ENCODE measurements at regions not wholly inside any gene's neighbourhood (a gene's known extent, or its start where the extent isn't known, plus 50 kb on each side); places are given as distances from the start of the nearest gene placed in this dataset.

DNA sequence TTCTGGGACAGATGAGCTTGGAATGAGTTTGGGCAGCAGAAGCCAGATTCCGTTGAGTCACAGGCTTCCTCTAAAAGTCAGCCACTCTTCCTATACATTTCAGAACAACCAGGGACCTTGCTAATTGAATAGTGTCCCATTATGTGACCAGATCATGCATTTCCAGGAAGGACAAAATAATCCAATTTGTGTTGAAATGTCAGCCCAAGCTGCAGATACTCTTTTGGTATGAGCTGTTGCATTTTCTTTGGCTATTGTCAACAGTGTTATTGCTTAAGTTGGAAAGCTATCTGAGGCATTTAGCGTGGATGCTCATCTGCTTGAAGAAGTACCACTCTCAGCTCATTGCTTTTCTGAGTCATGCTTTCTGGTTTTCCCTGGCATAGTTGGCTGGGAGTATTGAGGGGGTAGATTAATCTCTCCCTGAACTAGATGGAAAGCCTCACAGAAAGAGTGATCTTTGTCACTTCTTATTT, 223.7 kb upstream of the HABP2 start:
- no peak for DNase-seq

DNA sequence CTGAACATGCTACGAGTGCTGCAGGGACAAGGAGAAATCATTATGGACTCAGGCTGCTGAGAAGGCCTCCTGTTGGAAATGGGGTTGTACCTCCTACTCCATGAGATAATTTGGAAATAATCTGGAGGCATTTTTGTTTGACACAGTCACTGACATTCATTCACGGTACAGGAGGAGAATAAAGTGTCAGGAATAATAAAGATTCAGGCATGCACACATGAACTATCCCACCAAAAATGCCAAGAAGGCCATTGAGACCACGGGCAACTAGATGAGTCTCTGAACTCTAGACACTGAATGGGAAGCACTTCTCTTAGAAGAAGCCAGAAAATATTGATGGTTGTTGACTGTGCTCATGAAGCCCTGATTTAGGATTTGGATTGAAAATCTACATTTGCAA, 220.9 kb upstream of the HABP2 start:
- DNase-seq = no peak

DNA sequence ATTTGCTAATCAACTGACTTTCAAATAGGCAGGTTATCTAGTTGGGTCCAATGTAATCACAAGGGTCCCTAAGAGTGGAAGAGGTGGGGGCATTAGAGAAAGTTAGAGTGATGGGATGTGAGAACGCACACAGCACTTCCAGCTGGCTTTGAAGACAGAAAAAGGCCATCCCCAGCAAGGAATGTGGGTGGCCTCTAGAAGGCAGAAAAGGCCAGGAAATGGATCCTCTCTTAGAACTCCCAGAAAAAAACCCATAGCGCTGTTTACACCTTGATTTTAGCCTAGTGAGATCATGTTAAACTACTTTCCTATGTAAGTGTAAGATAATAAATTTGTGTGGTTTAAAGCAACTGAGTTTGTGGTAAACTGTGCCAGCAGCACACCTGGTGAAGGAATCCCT, 219.5 kb upstream of the HABP2 start:
- DNase-seq = no peak

DNA sequence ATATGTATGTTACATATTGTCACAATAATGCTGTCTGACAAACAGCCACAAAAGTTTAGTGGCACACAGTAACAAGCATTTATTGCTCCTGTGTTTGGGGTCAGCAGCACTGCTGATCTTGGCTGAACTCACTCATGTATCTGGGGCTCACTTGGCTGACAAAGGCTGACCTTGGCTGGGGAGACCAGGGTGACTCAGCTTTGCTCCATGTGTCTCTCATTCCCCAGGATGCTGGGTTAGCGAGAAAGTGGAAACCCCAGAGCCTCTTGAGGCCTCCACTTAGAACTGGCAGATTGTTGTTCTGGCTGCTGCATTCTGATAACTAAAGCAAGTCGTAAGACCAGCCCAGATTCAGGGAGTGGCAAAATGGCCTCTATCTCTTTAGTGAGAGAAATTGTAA, 217.3 kb upstream of the HABP2 start:
- DNase-seq = no peak

DNA sequence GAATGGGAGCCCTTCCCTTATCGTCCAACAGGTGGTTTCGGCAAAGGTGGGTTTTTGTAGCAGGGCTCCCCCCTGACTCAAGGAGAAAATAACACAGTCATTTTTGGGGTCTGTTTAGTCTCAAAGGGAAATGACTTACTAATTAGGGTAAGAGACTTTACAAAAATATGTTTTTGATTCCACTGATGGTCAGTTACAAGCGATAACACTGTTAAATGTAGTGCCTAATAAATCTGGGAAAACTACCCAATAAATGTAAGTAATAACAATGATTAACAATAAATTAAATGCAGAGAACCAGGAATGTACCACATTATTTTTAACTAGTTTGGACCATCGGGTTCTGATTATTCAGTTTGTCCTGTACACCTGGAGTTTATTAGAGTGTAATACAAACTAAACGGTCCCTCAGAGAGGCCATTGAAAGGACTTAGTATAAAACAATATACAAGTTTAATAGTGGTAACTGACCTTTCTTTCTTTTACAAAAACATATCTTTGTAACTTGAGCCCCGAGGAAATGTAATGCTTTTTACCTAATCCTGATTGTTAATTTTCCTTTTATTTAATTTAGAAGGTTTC, 216.2 kb upstream of the HABP2 start:
- no peak for DNase-seq

DNA sequence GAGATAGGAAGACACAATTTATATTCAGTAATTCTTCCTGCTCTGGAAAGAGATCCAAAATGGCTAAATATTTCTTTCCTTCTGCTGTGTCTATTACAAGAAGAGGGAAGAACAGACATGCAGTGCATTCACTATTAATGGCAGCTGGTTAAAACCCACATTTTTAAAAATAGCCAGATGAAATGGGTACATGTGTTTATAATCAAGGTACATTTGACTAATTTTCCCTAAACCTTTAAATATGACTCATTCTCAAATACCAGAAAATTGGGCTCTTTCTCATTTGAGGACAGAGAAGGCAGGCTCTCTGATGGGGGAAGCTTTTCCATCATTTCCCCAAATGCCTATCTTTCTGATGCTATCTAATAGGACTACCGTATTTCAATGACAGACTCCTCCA, 215.7 kb upstream of the HABP2 start:
- no peak for DNase-seq

DNA sequence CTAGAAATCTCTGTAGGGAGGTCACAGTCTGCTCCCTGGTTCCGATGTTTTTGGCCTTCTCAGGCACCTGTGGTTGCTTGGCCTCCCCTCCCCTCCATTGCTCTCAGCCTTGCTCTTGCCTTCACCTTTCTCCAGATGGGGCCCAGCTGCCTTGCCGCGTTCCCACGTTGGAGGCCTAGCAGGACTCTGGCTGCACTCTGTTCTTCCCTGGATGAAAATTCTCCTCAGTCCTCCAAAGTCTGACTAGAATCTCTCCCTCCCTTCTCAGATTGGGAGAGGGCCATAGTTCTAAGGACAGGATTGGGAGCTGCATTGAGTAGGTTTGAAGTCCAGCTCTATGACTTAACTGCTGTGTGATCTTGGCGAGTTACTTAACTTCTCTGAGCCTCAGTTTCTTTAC, 213.7 kb upstream of the HABP2 start:
- DNase-seq = no peak

DNA sequence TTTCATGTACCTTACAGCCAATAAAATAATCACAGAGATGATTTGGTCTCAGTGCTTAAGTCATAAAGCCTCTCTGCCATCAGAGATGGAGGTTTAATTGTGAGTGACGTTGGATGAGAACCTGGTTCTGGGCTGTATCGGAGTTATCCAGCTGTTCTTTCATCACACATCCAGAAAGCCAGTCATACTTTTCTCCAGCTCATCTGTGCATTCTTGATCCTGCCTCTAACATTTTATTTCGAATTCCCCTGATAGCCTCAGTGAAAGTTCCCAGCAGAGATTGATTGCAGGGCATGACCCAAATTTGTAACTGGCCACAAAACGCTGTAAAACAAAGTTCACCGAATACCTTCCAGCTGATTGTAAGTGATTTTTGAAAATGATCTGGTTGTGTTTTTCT, 212.6 kb upstream of the HABP2 start:
- DNase-seq = no peak

DNA sequence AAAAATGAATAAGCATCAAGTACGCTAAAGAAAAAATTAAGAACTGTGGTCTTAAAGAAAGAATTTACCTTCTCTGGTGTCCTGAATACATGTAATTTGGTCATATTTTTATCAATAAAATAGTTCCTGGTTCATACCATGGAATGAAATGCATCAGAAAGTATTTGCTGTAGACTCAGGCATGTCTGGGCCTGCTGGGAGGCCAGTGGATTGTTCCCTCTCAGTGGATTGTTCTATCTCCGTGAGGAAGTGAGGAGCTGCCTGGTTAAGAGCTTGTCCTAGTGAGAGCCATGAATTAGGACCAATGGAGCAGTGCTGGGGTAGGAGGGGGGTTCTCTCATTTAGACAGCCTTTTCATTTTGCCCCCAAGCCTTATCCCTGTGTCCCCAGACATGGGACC, 211.7 kb upstream of the HABP2 start:
- DNase-seq = no peak

DNA sequence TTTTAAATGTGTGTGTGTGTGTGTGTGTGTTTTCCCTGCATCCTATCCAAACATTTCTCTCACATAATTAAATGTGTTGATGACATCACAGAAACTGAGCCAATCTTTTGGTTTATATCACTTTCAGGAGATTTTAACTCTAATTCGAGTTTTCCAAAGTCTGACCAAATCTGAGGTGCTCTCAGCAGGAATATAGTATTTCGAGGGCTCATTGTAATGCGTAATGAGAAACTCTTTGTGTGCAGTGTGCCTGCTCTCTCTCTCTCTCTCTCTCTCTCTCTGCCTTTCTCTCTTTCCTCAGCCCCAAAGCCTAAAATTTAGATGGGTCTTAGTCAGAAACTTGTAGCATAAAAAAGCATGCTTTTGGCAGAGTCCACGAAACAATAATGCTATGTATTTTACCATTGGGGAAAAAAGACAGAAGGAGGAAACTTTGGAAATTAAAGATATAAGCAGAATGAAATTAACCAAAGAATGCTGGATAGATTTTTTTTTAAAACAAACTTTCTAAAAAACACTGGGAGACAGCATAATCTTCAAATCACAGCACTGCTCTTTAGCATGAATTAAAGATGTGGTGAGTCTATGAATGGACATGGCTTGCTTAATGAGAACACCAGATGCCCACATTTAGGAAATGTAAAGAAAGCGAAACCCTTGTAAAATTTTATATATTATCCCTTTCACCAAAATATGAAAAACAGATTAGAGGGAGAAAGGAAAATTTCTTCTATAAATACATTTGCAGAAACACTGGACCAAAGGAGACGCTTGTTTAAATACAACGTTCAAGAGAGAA, 206.8 kb upstream of the HABP2 start:
- DNase-seq = no peak

DNA sequence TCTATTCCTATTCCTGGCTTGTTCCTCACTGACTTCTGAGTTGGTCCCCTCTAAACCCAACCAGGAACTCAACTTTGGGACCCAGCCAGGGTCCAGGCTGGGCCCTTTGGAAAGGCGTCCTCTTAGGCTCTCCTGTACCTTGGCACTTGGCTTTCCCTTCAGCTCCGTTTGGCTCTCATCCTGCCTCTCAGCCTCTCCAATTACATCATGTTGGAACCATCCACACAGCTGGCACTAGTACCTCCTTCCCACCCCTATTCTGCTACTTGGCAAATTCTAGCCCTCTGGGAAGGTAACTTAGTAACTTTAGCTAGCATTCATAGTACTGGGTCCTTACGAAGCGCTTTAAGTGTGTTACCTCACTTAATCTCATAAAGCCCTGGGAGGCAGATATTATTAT, 205.3 kb upstream of the HABP2 start:
- DNase-seq = no peak

DNA sequence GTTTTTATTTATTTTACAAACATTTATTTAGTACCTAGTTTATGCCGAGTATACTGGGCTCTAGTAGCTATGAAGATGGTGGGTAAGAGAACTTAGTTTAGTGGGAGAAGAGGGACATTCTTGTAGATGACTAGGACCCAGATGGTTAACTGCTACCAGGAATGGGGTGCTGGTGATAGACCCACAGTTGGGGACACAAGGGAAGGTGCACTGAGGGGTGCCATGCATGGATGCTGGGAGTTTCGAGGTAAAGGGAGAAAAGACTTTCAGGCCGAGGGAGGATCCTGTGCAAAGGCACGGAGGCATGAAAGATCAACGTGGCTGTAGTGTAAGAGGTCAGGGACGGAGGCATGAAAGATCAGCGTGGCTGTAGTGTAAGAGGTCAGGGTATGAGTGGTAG, 204.2 kb upstream of the HABP2 start:
- no peak for DNase-seq

DNA sequence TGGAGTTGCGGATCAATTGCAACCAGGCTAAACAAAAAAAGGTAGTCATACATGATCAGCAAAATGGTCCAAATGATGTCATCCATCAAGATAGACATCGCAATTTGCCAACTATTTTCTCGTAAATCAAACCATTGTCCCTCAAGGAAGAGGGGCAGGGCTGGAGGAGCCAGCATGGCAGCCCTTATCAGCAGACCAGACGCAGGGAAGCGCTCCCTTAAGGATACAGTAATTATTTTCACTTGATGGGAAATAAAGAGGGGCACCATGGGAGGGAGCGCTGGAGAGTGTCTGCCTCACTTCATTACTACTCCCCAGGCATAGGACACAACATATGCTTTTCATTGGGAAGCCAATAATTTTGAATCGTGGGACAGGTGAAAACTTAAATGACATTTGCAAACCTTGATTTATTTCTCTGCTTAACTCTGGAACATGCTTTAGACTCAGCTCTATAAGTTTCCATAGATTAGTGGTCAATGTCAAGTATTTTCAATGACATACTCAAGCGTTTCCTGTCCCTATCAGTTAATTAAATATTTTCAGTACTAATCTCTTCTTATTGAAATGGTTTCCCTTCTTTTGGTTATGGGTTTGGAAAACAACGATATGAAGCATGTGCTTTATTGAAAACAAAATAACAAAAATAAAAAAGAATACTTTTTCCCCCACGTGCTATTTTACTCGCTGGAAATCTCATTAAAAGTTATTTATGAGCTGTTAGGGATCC, 202.4 kb upstream of the HABP2 start:
- DNase-seq = no peak

DNA sequence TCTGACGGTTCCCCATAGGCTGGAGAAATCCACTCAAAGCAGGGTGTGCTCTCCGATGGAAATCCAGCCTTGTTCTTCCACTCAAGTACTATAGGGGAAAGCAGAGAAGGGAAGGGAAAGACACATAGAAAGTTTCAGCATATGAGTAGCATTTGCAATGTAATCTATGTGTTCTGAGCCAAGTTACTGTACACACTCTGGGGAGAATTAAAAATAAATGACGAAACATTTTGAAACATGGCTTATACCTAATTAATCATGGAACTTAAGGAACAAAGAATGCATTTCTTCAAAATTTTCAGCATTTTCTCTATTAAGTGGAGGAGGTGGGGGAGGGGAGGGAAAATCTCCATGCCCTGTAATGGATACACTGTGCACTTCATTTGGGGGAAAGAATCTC, 198.1 kb upstream of the HABP2 start:
- no peak for DNase-seq

DNA sequence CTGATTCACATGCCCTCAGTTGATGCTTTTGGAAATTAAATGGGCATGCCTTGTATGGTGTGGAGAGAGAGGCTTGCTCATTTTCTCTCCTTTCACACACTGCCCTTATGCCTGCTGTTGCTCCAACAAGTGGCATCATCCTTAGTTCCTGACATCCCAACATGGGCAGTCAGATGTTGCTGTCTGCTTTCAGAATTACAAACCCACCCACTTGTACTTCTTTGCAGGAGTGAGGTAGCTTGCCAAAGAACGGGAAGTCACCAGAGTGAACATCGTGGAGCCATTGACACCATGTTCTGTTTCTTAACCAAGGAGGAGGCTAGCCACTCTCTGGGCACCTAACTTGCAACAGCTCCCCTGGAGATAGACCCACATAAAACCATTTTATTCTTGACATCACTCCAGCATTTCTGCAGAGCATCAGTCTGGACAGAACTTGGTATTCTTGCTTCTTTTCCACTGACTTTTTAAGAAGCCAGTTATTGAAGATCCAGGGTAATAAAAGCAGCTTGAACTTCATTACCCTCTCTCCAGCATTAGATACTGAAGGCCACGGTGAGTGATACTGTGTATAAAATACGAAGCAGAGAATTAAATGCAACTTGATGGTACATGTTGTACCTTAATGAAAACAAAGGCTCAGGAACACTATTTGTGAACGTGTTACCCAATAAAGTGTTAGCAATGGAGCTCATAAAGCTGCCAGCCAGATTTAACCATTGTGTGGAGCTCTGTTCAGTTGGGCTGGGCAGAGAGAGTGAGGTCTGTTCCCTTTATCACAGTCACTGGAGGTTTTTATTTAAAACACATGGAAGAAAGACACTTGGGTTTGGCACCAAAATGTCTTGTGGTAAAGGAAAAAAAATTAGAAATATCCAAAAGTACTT, 195.8 kb upstream of the HABP2 start:
- DNase-seq = no peak

DNA sequence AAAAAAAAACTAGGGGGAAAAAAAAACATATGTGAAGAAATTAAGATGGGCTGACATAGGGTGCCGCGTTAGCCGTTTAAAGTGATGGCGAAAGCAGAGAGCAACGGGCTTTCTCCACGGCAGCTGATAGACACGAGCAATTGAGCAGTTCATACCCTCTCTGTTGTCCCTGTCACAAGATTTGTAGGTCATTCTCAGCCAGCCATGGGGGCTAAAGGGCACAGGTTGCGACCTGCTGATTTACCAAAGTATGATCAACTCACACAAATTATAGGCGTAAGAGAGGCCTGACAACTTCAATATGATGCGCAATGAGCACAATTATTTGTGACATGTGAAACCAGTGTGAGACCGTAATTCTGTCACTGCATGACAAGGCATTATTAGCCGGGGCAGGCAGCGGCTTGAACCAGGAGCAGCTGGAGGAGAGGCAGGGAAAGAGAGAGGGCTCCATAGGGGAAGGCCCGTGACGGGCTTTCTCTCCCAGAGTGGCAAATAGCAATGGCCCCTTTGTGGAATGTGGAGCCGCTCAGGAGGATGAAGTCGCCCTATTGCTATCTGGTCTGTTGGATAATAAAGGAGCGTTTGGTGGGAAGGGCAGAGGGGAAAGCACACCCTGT, 195.1 kb upstream of the HABP2 start:
- DNase-seq = no peak

DNA sequence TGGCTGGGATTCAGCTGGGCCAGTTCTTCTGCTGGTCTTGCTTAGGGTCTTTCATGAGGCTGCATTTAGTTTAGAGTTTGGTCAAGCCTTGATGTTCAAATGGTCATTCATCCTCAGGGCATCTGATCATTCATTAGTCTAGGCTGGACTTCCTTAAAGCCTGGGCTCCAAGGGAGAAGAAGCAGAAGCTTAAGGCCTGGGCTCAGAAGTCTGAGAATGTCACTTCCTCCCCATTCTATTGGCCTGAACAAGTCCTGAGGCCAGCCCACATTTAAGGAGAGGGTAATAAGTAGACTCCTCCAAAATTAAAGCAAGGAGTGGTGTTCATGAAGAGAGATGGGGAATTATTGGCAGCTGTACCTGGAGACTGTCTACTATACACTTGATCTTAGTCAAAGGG, 193.2 kb upstream of the HABP2 start:
- no peak for DNase-seq

DNA sequence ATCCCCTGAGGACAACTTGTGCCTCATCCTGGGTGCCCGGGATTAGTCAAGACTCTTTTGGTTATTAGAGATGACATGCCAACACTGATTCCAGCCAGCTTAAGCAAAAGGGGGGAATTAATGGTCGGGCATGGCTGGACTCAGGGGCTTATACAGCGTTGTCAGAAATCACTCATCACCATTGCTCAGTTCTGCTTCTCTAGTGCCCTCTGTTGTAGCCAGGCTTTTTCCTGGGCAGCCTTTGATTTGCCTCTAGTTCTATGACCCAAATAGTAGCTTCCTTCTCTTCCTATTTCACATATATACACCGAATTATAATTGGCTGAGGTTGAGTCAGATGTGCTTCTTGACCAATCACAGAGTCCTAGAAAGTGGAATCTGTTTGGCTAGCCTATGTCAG, 192.0 kb upstream of the HABP2 start:
- DNase-seq = no peak

DNA sequence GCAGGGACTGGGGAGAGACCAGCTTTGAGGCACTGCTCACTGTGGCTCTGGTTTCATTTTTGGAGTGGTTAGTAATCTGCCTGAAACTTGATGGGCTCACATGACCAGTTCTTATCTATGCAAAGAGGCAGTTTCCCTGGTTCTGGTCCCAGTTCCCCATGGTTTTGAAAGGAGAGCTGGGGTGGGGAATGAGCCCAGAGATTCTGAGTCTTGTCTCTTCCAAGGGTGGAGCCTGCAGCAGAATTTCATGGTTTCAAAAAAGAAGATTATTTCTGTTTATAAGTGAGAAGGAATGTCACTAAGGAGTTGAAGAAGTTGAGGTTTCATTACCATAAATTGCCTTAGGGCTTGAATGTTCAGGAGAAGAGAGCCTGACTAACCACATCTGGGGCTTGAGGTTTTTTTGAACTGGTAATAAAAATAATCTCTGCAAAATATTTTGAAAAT, 190.2 kb upstream of the HABP2 start:
- no peak for DNase-seq

DNA sequence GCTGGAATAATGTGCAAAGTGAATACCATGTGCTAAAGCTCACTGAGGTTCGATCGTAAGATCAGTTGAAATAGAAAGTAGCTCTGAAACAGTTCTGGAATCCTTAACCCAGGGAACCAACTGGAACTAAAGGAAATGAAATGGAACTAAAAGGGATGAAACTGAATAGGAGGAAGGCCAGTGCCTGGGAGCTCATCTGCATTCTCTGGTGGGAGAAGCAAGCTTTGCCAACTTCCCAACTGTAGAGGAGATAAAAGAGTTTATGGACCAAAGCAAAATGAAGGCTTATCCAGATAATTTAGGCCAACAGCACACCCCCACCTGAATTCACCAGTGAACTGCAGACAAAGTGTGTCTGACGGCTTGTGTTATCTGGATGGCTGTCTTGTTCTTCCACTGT, 188.6 kb upstream of the HABP2 start:
- DNase-seq = no peak

DNA sequence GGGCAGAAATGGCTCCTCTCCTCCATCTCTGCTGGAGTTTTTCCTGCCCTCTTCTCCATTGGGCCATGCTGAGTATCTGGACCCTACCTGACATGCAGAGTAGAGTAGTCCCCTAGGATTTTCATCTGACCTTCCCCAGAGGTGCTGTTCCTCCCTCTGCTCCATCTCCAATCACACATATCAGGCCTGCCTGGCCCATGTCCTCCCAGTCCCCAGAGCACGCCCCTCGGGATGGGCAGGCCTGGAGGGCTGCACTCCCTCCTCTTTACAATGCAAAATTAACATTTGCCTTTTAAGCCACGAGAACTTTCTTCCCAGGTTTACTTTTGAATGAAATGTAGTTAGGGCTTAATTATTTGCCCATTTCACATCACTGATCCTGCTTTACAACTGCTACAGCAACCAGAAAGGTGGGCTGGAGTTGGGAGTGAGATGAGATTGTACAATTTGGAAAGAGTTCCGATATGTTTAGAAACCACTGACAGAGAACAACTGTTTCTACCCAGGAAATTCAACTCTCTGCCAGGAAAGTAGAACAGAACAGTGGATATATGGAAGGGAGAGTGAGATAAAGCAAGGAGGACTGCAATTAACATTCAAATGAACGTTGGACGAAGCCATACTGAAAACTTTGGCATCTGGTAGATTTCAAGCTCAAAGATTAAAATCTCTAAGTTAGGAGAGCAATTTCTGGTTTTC, 184.0 kb upstream of the HABP2 start:
- no peak for DNase-seq

DNA sequence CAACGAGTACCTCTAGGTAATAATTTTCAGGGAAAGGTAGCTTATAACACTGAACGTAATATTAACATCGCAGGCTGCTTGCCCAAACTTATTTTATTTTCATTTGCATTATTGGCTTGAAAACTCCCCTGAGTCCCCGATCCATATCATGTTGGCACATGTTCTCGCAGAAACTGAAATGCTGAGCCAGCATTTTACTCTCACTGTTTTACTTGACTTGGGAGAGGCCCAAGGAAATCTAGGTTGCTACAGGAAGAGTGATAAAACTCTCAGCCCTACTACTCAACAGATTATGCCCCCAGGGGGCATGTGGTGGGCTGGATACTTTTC, 183.5 kb upstream of the HABP2 start:
- DNase-seq = no peak
